T-cell (primary cell): ENCODE measurements at regions not wholly inside any gene's neighbourhood (a gene's known extent, or its start where the extent isn't known, plus 50 kb on each side); places are given as distances from the start of the nearest gene placed in this dataset.

ENCODE experiments used
- ATAC-seq, 4 experiments: fragments of 200-7000 bp in 3 of 4; fragments of 150-1000 bp in 1 of 4; cut with Tn5 transposase; replicated peaks in 1 of 4; 1 replicate in 3 of 4; 2 replicates in 1 of 4; pipeline ENCODE4 v1.10.0; 2021; ENCODE audit warnings: moderate library complexity in 3 of 4, mild to moderate bottlenecking in 2 of 4, moderate number of reproducible peaks in 1 of 4
- CTCF ChIA-PET, 2 donors: fragments of 300-600 bp; sonication (Branson Sonifier 250); formaldehyde crosslinking; loops; one replicate each; lab custom pipeline; 2022; ENCODE audit warnings: antibody characterized with exemption in 2 of 2; lab: Charles Lee
- POLR2A ChIA-PET, 2 donors: fragments of 300-600 bp; sonication (Branson Sonifier 250); formaldehyde crosslinking; loops; one replicate each; lab custom pipeline; 2022; ENCODE audit warnings: antibody characterized with exemption in 2 of 2; lab: Charles Lee
- DNase-seq, 35 experiments: peaks; one replicate each; pipeline versions ENCODE4 v3.0.0 to v3.0.0-alpha.2; 2013 to 2023
- H3K27ac ChIP-seq: one replicate; pipeline ENCODE4 v1.5.1; 2013; ENCODE audit warnings: low read length
- H3K27me3 ChIP-seq, 2 experiments: replicated peaks in 1 of 2; 1 replicate in 1 of 2; 2 replicates in 1 of 2; pipeline versions ENCODE4 v1.6.1 to v1.7.0; 2013; ENCODE audit warnings: low read length in 1 of 2, mixed read lengths in 1 of 2; ENCODE audit not compliant: control insufficient read depth in 2 of 2, insufficient read depth in 2 of 2; ENCODE audit errors: extremely low read depth in 1 of 2
- H3K36me3 ChIP-seq, 2 donors: 1 replicate in 1 of 2; 2 replicates in 1 of 2; pipeline versions ENCODE4 v1.6.1 to v1.7.0; 2013; ENCODE audit warnings: low read length in 1 of 2; ENCODE audit not compliant: control insufficient read depth in 2 of 2, insufficient read depth in 1 of 2; ENCODE audit errors: extremely low read depth in 1 of 2
- H3K4me1 ChIP-seq, 2 experiments: 1 replicate in 1 of 2; 2 replicates in 1 of 2; pipeline versions ENCODE4 v1.6.1 to v1.7.0; 2013; ENCODE audit warnings: low read length in 2 of 2, mixed read lengths in 1 of 2; ENCODE audit not compliant: insufficient read depth in 2 of 2, control insufficient read depth in 1 of 2; ENCODE audit errors: extremely low read depth in 1 of 2
- H3K4me3 ChIP-seq, 2 donors: 1 replicate in 1 of 2; 2 replicates in 1 of 2; pipeline versions ENCODE4 v1.5.1 to v1.7.0; 2013; ENCODE audit warnings: mild to moderate bottlenecking in 2 of 2, low read length in 1 of 2, moderate library complexity in 1 of 2; ENCODE audit not compliant: control insufficient read depth in 1 of 2; ENCODE audit errors: extremely low read depth in 1 of 2
- H3K9me3 ChIP-seq: 2 replicates; pipeline ENCODE4 v1.7.0; 2013
- H3K27ac Mint-ChIP-seq, 2 donors: one replicate each; pipeline ENCODE4 v1.8.0; 2020 to 2021; ENCODE audit warnings: mild to moderate bottlenecking in 2 of 2, mixed read lengths in 2 of 2
- H3K27me3 Mint-ChIP-seq, 2 donors: one replicate each; pipeline ENCODE4 v1.8.0; 2021 to 2022; ENCODE audit warnings: mixed read lengths in 2 of 2
- H3K36me3 Mint-ChIP-seq: one replicate; pipeline ENCODE4 v1.8.0; 2021; ENCODE audit warnings: mixed read lengths
- H3K4me1 Mint-ChIP-seq, 3 donors: one replicate each; pipeline ENCODE4 v1.8.0; 2020 to 2022; ENCODE audit warnings: mixed read lengths in 3 of 3, mild to moderate bottlenecking in 1 of 3
- H3K4me3 Mint-ChIP-seq, 3 donors: one replicate each; pipeline ENCODE4 v1.8.0; 2020 to 2022; ENCODE audit warnings: mild to moderate bottlenecking in 3 of 3, mixed read lengths in 3 of 3, moderate library complexity in 3 of 3
- H3K9me3 Mint-ChIP-seq, 3 donors: one replicate each; pipeline ENCODE4 v1.8.0; 2020 to 2022; ENCODE audit warnings: mixed read lengths in 3 of 3
- WGBS: methylation state at CpG from one replicate; pipeline ENCODE4 v1.1.5; 2013; ENCODE audit warnings: missing lambda C conversion rate; ENCODE audit not compliant: insufficient coverage; 5-methylcytosine and 5-hydroxymethylcytosine counted together

DNA sequence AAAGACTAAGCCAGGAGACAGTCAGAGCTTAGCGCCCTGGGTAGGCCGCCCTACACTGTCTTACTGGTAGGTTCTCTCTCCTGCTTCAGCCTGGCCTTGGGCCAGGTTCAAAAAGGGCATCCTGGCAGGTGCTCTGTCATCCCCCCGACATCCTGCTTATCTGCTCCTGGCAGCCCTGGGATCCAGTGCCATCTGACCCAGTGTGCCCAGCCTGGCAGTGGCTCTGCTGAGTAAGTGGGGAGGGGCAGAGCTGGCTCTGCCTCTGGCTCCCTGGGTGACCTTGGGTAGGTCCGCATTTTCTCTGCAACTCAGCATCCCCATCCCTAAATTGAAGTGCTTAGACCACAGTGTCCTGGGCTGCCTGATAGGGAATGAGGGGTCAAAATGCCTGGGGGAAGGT lies 549.9 kb downstream of the PTPRU start:
- H3K4me3 Mint-ChIP-seq: no peak overlapping the region
- peaks cover 5 to 13% of the 10 kb centered on the region in 2 donors for H3K27me3 Mint-ChIP-seq
- ChIA-PET POLR2A (no interaction called here), CTCF (no interaction called here)
- H3K9me3 Mint-ChIP-seq: no peaks in the 10 kb centered on the region
- ATAC-seq (no peak), DNase-seq (no peak)
- no peaks in the 10 kb centered on the region for H3K4me1 ChIP-seq
- WGBS: 80% methylated on average over 2 of the region's 4 CpGs
- no peaks in the 10 kb centered on the region for H3K4me1 Mint-ChIP-seq
- H3K4me3 ChIP-seq: no peak overlapping the region
- no peak overlapping the region for H3K27ac Mint-ChIP-seq
- no peak overlapping the region for H3K27ac ChIP-seq
- no peaks in the 10 kb centered on the region for H3K36me3 Mint-ChIP-seq
- H3K36me3 ChIP-seq: no peaks in the 10 kb centered on the region
- no peaks in the 10 kb centered on the region for H3K9me3 ChIP-seq
- peaks cover 0 to 39% of the 10 kb centered on the region in 2 experiments for H3K27me3 ChIP-seq

GRCh38 chr1:29785554-29785953 lies 549.2 kb downstream of the PTPRU start:
- Mint-ChIP-seq H3K4me1 (no peaks in the 10 kb centered on the region), H3K27me3 (peaks cover 12 to 20% of the 10 kb centered on the region in 2 donors), H3K27ac (no peak overlapping the region), H3K4me3 (no peak overlapping the region), H3K9me3 (no peaks in the 10 kb centered on the region), H3K36me3 (no peaks in the 10 kb centered on the region)
- POLR2A ChIA-PET: no interaction called here
- H3K4me1 ChIP-seq: no peaks in the 10 kb centered on the region
- no peaks in the 10 kb centered on the region for H3K36me3 ChIP-seq
- WGBS: 86% methylated on average over 1 of the region's 5 CpGs
- CTCF ChIA-PET: no interaction called here
- H3K27me3 ChIP-seq: peaks cover 0 to 39% of the 10 kb centered on the region in 2 experiments
- H3K27ac ChIP-seq: no peak overlapping the region
- no peaks in the 10 kb centered on the region for H3K9me3 ChIP-seq
- DNase-seq: no peak
- no peak for ATAC-seq
- no peak overlapping the region for H3K4me3 ChIP-seq

DNA sequence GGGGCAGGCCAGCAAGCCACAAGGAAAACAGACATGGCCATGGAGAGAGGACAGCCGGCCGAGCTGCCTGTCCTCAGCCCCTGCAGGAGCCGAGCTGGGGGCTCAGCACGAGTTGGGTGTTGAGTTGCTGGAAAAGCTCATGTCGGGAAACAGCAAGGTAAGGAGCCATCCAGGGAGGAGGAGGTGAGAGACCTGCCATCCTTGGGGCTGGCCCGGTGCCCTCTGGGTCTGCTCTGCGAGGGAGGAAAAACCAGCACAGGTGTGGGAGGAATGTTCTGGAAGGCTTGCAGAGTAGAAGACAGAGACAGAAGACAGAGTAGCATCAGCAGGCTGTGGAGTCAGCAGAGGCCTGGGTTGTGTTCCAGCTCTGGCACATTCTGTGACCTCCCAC lies 548.8 kb downstream of the PTPRU start:
- CTCF ChIA-PET: no interaction called here
- H3K9me3 Mint-ChIP-seq: no peaks in the 10 kb centered on the region

GRCh38 chr1:29784276-29785136 lies 548.2 kb downstream of the PTPRU start:
- Histone ChIP-seq H3K27me3 (peaks cover 0 to 38% of the 10 kb centered on the region in 2 experiments), H3K27ac (no peak overlapping the region), H3K36me3 (no peaks in the 10 kb centered on the region), H3K4me1 (no peaks in the 10 kb centered on the region), H3K4me3 (no peak overlapping the region), H3K9me3 (no peaks in the 10 kb centered on the region)
- peaks cover 12 to 22% of the 10 kb centered on the region in 2 donors for H3K27me3 Mint-ChIP-seq
- H3K9me3 Mint-ChIP-seq: no peaks in the 10 kb centered on the region
- DNase-seq (no peak), ATAC-seq (no peak)
- H3K36me3 Mint-ChIP-seq: no peaks in the 10 kb centered on the region
- H3K4me1 Mint-ChIP-seq: no peaks in the 10 kb centered on the region
- POLR2A ChIA-PET: no interaction called here
- H3K4me3 Mint-ChIP-seq: no peak overlapping the region
- CTCF ChIA-PET: no interaction called here
- no peak overlapping the region for H3K27ac Mint-ChIP-seq
- 65% methylated on average over 7 of the region's 10 CpGs for WGBS

More for the DNA sequence above, 548.8 kb downstream of the PTPRU start:
- Histone ChIP-seq H3K9me3 (no peaks in the 10 kb centered on the region), H3K27ac (no peak overlapping the region), H3K4me1 (no peaks in the 10 kb centered on the region), H3K27me3 (peaks cover 0 to 41% of the 10 kb centered on the region in 2 experiments), H3K4me3 (no peak overlapping the region), H3K36me3 (no peaks in the 10 kb centered on the region)
- Mint-ChIP-seq H3K27ac (no peak overlapping the region), H3K27me3 (peaks cover 12 to 20% of the 10 kb centered on the region in 2 donors), H3K4me1 (no peaks in the 10 kb centered on the region), H3K36me3 (no peaks in the 10 kb centered on the region), H3K4me3 (no peak overlapping the region)
- 80% methylated on average over 5 of the region's 7 CpGs for WGBS
- ATAC-seq (no peak), DNase-seq (no peak)
- POLR2A ChIA-PET: no interaction called here

GRCh38 chr1:29783508-29784275 lies 547.4 kb downstream of the PTPRU start:
- no peak for ATAC-seq
- POLR2A ChIA-PET: no interaction called here
- H3K27ac Mint-ChIP-seq: no peak overlapping the region
- no peaks in the 10 kb centered on the region for H3K9me3 ChIP-seq
- no peak overlapping the region for H3K4me3 Mint-ChIP-seq
- H3K4me1 Mint-ChIP-seq: no peaks in the 10 kb centered on the region
- no peak for DNase-seq
- peaks cover 0 to 38% of the 10 kb centered on the region in 2 experiments for H3K27me3 ChIP-seq
- peaks cover 20 to 30% of the 10 kb centered on the region in 2 donors for H3K27me3 Mint-ChIP-seq
- WGBS: 65% methylated on average over 4 of the region's 17 CpGs
- CTCF ChIA-PET: no interaction called here
- no peak overlapping the region for H3K4me3 ChIP-seq
- H3K36me3 ChIP-seq: no peaks in the 10 kb centered on the region
- H3K36me3 Mint-ChIP-seq: no peaks in the 10 kb centered on the region
- H3K27ac ChIP-seq: no peak overlapping the region
- H3K4me1 ChIP-seq: no peaks in the 10 kb centered on the region
- no peaks in the 10 kb centered on the region for H3K9me3 Mint-ChIP-seq

GRCh38 chr1:29782846-29783507 lies 546.7 kb downstream of the PTPRU start:
- Histone ChIP-seq H3K9me3 (no peaks in the 10 kb centered on the region), H3K4me3 (no peak overlapping the region), H3K27me3 (peaks cover 0 to 36% of the 10 kb centered on the region in 2 experiments), H3K36me3 (no peaks in the 10 kb centered on the region), H3K27ac (no peak overlapping the region), H3K4me1 (no peaks in the 10 kb centered on the region)
- no peaks in the 10 kb centered on the region for H3K9me3 Mint-ChIP-seq
- H3K27me3 Mint-ChIP-seq: peaks cover 25 to 34% of the 10 kb centered on the region in 2 donors
- WGBS: 64% methylated on average over 5 of the region's 6 CpGs
- POLR2A ChIA-PET: no interaction called here
- H3K4me3 Mint-ChIP-seq: no peak overlapping the region
- H3K4me1 Mint-ChIP-seq: no peaks in the 10 kb centered on the region
- no peaks in the 10 kb centered on the region for H3K36me3 Mint-ChIP-seq
- CTCF ChIA-PET: no interaction called here
- ATAC-seq (no peak), DNase-seq (no peak)
- H3K27ac Mint-ChIP-seq: no peak overlapping the region
